ENCODE measurements at regions not wholly inside any gene's neighbourhood (a gene's known extent, or its start where the extent isn't known, plus 50 kb on each side); places are given as distances from the start of the nearest gene placed in this dataset.
"Not testable (repeated sequence)": the region's sequence is repeated elsewhere in the genome, so short reads cannot be mapped to it uniquely, and the experiment has no call there.

DNA sequence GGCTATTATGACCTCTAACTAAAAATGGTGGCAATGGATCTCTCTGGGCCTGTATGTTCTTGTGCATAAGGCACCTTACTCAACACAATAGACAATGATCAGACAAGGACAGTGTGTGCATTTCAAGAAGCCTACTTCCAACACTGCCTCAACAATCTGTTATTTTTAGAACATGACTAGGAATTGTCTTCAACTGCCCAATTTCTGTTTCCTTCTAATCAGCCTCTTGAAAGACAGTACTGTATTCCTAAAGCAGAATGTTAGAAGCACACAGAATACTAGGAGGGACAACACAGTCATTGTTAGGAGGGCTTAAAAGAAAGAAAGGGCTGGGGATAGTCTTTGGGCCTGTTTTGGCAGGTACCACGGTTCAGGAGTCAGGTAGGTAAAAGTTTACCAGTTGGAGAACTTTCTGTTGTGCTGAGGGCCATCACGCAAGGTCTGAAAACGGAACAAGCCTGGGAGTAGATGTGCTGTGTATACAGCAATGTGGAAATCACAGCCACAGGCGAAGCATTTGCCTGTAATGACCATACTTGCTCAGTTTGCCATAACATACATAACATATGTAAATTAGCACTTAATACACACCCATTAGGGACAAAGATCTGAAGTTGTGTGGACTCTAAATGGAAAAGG lies 100.8 kb upstream of the ATXN3L start:
- no peak for DNase-seq

DNA sequence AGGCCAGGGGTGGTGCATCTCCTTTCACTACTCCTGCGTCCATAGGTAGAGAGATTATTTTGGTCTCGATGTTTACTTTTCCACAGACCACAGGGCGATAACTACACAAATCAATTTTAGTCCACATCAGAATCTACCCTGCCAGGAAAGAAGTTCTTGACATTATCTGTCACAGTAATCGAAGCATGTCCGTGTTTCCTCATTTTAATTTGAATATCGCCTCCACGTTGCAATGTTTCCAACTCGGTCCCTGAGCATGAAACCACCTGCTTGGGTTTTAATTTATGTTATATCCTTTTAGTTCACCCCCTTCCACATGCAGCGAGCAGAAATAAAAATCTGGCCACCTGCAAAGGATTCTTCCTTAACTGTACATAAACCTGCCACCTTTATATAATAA lies 100.1 kb upstream of the ATXN3L start:
- DNase-seq = no peak

DNA sequence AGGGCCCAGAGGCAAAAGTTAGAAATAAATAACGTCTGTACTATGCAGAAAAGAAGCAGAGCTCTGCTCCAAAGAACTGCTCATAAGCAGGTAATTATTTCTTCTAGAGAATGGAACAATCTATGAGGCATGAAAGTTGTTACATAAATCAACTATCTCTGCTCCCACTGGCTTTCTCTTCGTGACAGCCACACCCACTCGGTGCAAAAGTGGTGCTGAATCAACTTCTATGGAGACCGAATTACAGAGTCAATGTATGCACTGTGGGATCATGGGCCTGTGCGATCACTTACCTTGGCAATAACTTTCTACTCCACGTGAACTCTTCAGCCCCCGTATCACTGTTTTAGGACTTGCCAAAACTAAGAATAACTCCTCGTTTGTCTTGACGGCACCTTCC lies 99.4 kb upstream of the ATXN3L start:
- DNase-seq = no peak

DNA sequence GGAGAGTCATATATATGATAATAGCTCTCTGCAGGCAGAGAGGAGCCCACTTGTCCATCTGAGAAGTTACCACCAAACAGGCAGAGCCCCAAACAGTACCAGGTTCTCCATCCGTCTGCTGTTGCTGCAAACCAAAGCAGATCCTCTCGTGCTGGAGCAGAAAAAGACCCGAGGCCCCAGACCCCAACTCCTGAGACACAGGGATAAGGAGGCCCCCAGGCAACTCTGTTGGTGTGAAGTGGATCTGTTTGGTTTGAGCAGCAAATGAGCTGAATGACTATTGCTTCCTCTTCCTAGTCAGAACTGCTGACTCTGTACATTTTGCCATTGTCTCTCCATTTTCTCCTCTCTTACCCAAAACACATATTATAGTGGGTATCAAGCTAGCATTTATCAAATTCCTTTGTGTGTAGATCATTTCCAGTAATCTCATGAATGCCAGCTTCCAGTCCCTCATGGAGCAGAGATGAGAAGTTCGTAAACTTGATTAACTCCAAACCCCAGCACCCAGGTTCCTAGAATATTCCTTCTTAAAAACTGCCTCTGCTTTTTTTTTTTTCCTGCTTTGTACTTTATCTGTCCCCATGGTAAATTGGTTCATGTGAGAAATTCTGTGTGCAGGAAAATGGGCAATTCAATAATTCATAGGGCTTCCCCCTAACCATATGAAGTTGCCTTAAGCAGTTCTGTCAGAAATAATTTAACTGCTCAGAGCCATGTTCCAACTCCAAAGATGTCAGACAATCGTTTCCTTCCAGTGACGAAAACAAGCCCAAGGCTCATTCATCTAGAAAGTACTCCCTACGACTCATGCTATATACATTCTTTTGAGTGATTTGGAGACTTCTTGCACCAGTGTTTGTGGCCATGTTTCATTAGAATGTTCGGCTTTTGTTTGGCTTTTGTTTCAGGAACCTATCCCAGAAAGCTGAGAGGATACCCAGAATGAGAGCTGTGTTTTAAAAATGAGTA lies 98.6 kb upstream of the ATXN3L start:
- no peak for DNase-seq

DNA sequence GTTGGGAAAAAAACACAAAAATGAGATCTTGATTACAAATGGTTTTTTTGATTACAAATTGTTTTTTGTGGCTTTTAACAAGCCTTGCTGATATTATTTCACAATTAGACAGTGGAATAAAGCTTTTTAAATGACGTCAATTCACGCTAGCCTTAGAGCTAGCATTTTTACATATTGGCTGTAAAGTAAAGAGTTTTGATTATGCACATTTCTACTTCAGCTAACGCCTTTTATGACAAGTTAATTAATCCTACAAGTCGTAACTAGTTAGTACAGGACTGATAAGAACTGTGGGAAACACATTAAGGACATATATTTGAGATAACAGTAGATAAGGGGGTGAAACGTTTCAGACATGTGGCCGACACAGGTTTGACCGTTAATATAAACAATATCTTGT lies 95.7 kb upstream of the ATXN3L start:
- no peak for DNase-seq

DNA sequence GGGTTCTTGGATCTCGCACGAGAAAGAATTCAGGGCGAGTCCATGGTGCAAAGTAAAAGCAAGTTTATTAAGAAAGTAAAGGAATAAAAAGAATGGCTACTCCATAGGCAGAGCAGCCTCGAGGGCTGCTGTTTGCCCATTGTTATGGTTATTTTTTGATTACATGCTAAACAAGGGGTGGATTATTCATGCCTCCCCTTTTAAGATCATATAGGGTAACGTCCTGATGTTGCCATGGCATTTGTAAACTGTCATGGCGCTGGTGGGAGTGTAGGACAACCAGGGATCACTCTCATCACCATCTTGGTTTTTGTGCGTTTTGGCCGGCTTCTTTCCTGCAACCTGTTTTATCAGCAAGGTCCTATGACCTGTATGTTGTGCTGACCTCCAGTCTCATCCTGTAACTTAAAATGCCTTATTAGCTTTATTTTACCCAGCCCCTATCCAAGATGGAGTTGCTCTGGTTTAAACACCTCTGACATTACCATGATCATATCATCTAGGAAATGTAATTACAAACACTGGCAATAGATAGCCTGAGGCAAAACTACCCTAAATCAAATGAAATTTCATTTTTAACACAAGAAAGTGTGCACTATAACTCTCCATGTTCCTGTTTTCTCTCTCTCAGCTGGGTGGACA lies 94.3 kb upstream of the ATXN3L start:
- DNase-seq = no peak

DNA sequence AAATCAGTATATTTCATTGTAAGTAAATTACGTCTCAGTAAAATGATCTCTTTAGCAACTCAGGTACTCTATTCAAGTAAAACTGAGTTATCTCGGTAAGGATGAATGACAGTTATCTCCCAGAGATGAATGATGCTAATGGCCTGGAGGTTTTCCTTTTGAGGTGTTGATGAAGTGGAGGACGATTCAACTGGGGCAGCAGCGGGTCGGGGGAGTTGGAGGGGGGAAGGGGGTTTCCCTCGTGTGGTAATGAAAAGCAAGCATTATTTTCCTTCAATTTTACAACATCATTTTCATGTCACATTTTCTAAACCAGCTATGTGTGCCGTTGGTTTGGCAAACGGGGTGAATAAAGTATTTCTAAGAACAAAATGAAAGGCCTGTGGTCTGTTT lies 92.4 kb upstream of the ATXN3L start:
- DNase-seq = no peak

DNA sequence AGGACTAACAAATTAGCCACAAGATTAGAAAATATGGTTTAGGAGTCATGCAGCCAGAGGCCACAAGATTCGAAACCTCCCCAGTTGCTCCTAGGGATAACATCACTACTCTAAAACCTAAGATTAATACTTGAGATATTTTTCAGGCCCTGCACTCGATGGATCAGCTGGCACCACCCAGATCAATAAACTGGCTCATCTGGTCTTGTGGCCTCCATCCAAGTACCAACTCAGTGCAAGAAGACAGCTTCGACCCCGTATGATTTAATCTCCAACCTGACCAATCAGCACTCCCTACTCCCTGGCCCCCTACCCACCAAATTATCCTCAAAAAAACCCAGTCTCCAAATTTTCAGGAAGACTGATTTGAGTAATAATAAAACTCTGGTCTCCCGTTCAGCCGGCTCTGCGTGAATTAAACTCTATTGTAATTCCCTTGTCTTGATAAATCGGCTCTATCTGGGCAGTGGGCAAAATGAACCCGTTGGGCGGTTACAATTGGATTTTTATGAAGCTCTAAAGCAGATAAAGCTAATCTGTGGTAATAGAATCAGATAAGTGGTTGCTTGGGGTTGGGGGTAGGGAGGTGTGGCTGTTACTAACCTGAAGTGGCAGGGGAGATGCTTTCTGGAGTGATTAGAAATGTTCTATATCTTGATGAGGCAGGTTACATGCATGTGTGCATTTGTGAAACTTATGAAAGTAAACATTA lies 91.8 kb upstream of the ATXN3L start:
- no peak for DNase-seq

DNA sequence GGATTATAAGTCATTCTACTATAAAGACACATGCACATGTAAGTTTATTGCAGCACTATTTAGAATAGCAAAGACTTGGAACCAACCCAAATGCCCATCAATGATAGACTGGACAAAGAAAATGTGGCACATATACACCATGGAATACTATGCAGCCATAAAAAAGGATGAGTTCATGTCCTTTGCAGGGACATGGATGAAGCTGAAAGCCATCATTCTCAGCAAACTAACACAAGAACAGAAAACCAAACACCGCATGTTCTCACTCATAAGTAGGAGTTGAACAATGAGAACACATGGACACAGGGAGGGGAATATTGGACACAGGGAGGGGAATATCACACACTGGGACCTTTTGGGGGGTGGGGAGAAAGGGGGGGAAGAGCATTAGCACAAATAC lies 88.7 kb upstream of the ATXN3L start:
- DNase-seq = not testable (repeated sequence)

DNA sequence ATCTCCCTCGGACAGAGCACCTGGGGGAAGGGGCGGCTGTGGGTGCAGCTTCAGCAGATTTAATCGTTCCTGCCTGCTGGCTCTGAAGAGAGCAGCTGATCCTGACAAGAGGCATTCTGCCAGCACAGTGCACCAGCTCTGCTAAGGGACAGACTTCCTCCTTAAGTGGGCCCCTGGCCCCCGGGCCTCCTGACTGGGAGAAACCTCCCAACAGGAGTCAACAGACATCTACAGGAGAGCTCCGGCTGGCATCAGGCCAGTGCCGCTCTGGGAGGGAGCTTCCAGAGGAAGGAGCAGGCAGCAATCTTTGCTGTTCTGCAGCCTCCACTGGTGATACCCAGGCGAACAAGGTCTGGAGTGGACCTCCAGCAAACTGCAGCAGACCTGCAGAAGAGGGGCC lies 84.9 kb upstream of the ATXN3L start:
- DNase-seq = not testable (repeated sequence)

DNA sequence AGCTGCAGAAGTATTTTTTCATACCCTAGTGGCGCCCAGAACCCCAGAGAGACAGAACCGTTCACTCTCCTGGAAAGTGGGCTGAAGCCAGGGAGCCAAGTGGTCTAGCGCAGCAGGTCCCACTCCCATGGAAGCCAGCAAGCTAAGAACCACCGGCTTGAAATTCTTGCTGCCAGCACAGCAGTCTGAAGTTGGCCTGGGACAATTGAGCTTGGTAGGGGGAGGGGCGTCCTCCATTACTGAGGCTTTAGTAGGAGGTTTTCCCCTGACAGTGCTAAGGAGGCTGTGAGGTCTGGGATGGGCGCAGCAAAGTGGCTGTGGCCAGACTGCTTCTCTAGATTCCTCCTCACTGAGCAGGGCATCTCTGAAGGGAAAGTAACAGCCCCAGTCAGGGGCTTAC lies 84.5 kb upstream of the ATXN3L start:
- DNase-seq = no peak

DNA sequence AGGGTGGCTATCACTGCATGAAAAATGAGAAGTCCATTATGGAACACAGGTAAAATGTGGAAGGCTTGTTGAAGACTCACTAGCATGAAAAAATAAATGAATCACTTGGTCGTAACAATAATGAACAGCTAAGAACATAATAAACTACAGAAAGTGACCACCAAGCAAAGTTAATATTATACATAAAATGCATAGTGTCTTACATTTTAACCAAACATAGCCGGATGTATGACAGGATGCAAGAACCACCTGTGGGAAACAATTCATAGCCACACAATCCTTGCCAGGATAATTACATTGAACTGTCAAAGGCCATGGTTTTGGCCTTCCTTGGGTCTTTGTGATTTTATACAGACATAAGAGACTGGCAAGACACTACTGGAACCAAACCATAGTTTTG lies 81.9 kb upstream of the ATXN3L start:
- no peak for DNase-seq

DNA sequence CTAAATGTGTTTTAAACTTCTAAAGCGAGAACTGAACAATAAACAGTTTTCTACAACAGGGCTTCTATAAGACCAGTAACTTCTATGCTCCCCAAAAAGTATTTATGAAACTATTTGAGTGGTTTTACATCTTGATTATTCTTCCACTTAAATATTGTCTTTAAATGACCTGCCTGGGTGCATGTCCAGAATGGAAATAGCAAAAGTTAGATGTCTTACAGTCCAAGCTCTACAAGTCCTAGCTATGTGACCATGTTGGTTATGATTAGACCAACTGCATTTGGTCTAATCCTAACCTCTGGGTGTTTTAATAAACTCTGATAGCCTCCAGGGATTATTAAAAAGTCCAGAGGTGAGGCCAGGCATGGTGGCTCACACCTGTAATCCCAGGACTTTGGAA lies 79.0 kb upstream of the ATXN3L start:
- no peak for DNase-seq

DNA sequence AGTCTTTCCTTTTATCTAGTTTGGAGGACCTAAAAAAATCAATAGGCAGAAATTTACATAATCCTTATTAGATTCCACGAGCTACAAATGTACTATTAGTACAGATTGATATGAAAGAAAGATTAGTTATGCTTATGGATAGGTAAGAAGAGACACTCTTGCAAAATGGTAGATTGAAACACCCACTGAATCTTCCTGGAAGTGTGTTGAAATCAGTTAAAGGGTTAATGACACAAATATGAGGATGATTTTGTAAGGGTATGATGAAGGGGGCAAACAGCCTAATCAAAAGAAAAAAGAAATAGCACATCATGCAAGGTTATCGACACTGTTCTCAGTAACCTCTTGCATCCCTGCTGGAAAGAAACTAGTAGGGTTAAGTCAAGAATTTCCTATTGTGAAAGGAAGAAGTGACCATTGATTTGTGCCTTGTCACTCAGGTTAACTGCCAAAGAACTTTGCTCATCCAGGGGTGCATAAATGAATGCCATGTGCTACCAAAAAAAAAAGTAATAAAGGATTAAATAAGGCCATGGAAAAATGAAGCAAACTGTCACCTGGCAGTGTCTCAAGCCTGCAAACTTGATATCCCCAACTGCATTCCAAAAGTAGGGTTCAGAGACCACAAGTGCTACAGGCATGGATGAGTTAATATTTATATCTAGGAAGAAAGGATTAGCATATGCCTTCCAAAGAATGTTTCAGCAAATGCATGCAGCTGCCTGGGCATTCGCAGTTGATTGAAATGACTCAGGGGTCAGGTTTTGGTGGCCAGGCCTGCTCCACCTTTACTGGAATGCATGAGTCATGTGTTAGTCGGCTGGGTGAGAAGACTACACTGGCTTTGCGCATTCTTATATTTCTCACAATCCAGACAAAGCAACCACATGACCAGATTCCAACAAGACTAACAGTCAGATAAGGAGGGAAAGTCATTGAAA lies 78.3 kb upstream of the ATXN3L start:
- no peak for DNase-seq

DNA sequence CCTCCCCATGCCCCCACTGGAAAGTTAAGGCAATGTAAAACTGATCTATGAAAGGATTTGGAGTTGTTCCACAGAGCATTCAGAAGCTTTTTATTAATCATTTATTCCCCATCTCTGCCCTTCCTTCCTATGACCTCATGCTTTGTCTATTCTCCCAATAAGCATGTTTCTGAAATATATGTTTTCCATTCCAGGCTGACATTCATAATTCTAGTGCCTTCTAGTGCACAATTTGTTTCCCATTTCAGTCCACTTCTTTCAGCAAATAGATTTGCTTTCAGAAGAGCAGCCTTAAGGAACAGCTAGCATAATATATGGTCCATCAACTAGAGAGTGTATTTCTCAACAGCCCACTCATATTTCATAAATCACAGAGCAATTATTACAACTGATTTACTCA lies 77.1 kb upstream of the ATXN3L start:
- DNase-seq = peak; percentile 69

DNA sequence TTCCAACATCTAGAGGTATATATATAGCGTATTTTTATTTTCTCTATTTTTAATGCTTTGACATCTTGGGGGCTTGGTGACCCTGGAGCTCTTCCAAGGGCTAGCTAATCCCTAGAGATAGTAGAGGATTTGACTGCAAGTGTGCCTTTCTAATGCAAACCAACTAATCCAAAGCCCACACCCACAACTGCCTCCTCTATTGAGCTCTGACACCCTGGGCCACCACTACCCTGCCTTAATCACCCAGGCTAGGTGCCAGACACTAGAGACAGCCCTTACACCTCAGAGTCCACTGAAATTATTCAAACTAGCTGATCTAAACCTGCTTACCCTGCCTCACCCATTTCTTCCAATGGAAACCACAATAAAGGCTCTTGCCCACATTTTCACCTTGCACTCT lies 69.6 kb upstream of the ATXN3L start:
- no peak for DNase-seq

DNA sequence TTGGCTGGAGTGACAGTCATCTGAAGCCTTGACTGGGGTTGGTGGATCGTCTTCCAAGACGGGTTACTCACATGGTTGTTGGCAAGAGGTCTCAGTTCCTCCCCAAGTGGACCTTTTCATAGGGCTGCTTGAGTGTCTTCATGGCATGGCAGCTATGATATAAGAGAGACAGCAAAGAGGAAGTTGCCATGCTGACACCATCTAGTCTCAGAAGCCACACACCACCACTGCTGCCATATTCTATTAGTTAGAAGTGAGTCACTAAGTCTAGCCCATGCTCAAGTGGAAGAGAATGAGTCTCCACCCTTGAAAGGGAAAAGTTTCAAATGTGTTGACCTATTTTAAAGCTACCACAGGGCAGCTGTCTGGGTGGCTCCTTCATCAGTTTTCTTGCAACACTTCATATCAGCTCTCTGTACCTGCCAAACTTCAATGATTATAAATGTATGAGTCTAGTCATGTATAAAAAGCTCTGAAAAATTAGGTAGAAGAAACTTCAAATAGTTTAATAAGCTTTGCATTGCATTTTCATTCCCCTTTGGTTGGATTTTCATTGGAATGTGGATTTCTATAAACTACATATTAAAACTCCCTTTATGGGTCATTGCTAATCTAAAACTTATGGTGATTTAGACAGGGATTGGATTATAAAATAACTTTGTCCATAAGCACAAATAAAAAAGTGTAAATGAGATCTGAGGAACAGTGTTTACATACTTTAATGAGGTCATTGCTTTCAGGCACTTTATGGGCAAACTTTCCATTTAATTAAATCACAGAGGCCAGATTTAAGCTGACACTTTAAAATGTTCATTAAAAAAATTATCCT lies 68.0 kb upstream of the ATXN3L start:
- no peak for DNase-seq

DNA sequence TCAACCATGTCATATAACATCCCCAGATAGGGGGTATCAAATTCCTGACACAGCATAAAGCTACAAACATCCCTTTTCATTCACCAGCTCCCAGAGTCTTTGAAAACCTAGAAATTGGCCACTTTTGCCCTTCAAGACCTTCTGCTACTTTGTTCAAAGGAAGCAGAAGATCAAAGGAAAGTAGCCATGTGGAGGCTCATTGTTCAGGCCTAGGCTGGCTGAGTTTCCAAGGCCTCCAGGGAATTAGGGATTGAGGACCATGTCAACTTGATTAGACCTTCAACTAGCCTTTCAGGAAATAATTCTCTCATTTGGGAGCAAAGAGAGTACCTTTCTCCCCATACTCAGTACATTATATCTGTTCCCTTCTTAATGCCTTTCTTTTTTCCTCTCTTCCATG lies 66.8 kb upstream of the ATXN3L start:
- DNase-seq = no peak

DNA sequence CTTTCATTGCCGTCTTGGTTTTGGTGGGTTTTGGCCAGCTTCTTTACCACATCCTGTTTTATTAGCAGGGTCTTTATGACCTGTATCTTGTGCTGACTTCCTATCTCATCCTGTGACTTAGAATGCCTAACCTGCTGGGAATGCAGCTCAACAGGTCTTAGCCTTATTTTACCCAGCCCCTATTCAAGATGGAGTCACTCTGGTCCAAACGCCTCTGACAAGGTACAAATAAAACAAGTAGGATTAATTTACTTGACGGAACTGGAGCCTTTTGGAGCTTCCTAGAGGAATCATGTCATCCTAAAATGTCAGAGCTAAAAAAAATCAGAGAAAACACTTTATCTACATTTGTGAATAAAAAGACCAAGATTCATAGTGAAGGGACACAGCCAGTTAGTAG lies 66.2 kb upstream of the ATXN3L start:
- DNase-seq = no peak

DNA sequence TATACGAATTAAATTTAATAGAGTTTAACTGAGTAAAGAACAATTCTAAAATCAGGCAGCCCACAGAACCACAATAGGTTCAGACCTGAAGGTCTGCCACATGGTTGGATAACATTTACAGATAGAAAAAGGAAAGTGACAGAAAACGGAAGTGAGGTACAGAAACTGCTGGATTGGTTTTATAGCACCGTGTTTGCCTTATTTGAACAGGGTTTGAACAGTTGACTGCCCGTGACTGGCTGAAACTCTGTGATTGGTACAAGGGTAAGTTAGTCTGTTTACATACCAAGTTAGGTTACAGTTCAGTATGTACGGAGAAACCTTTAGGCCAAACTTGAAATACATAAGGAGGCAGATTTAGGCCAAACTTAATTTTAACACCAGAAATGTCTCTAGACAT lies 64.1 kb upstream of the ATXN3L start:
- no peak for DNase-seq

DNA sequence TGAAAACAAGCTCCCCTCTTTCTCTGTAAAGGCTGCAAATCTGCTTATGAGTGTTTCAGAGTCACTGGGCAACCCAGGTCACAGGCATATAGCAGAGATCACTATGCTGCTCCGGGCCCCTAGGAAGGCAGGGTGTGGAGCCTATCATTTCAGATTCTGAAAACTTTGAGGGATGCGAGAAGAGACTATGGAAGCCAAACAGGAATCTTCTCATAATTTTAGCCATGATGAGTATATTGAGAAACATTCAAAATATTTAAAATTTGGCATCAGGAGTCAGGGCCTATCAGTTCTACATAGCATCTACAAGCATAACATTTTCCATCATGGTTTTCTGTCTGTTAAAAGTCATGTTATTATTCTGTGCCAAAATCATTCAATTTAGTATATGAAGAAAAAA lies 61.7 kb upstream of the ATXN3L start:
- DNase-seq = peak; percentile 14
